WTC11 (cell line): ENCODE measurements at regions not wholly inside any gene's neighbourhood (a gene's known extent, or its start where the extent isn't known, plus 50 kb on each side); places are given as distances from the start of the nearest gene placed in this dataset.

ENCODE experiments used
- ATAC-seq: fragments of 200-7000 bp; cut with Tn5 transposase; 2 replicates; pipeline ENCODE4 v1.10.0; 2021; ENCODE audit warnings: mild to moderate bottlenecking, moderate library complexity
- CTCF ChIA-PET: fragments of 300-600 bp; sonication (Branson Sonifier 250); formaldehyde crosslinking; loops from one replicate; lab custom pipeline; 2021; ENCODE audit warnings: antibody characterized with exemption; lab: Charles Lee
- POLR2A ChIA-PET: fragments of 350-600 bp; sonication (Branson Sonifier 250); formaldehyde crosslinking; loops from one replicate; lab custom pipeline; 2021; ENCODE audit warnings: antibody characterized with exemption; lab: Charles Lee
- DNase-seq: peaks from one replicate; pipeline ENCODE4 v3.0.0; 2021; ENCODE audit warnings: low spot score
- H3K27ac Mint-ChIP-seq: 2 replicates; pipeline ENCODE4 v1.8.0; 2021; ENCODE audit warnings: mixed read lengths
- H3K27me3 Mint-ChIP-seq: 2 replicates; pipeline ENCODE4 v1.8.0; 2021; ENCODE audit warnings: low read depth, mild to moderate bottlenecking, moderate library complexity, mixed read lengths
- H3K36me3 Mint-ChIP-seq: 2 replicates; pipeline ENCODE4 v1.8.0; 2021; ENCODE audit warnings: mixed read lengths
- H3K4me1 Mint-ChIP-seq: 2 replicates; pipeline ENCODE4 v1.8.0; 2022; ENCODE audit warnings: mixed read lengths
- H3K4me3 Mint-ChIP-seq: 2 replicates; pipeline ENCODE4 v1.8.0; 2021; ENCODE audit warnings: mild to moderate bottlenecking, moderate library complexity, mixed read lengths
- H3K9me3 Mint-ChIP-seq: 2 replicates; pipeline ENCODE4 v1.8.0; 2021; ENCODE audit warnings: mixed read lengths
- ATF1 ChIP-seq: sonication (generic); formaldehyde crosslinking; IDR thresholded peaks from 2 replicates; pipeline ENCODE4 v1.8.1; 2023; ENCODE audit warnings: mild to moderate bottlenecking, moderate library complexity, missing genetic modification reagents
- CREB1 ChIP-seq: sonication (generic); formaldehyde crosslinking; IDR thresholded peaks from 2 replicates; pipeline ENCODE4 v1.8.0; 2023; ENCODE audit warnings: mild to moderate bottlenecking, missing genetic modification reagents
- FOXP1 ChIP-seq: sonication (generic); formaldehyde crosslinking; IDR thresholded peaks from 2 replicates; pipeline ENCODE4 v1.8.0; 2022; ENCODE audit warnings: missing genetic modification reagents, mild to moderate bottlenecking, moderate library complexity, borderline replicate concordance
- GABPB1 ChIP-seq: sonication (generic); formaldehyde crosslinking; IDR thresholded peaks from 2 replicates; pipeline ENCODE4 v1.8.1; 2023; ENCODE audit warnings: mild to moderate bottlenecking, missing genetic modification reagents
- MXD4 ChIP-seq: fragments of 250-450 bp; sonication (Bioruptor Pico); IDR thresholded peaks from 2 replicates; pipeline ENCODE4 v1.8.0; 2021; ENCODE audit warnings: mild to moderate bottlenecking, moderate library complexity, borderline replicate concordance
- MYBL2 ChIP-seq: sonication (generic); formaldehyde crosslinking; IDR thresholded peaks from 2 replicates; pipeline ENCODE4 v1.8.1; 2023; ENCODE audit warnings: mild to moderate bottlenecking, moderate library complexity, missing genetic modification reagents
- NR1H2 ChIP-seq: sonication (generic); formaldehyde crosslinking; IDR thresholded peaks from 2 replicates; pipeline ENCODE4 v1.9.0; 2021; ENCODE audit warnings: mild to moderate bottlenecking, moderate library complexity, missing genetic modification reagents
- OVOL2 ChIP-seq: fragments of 250-450 bp; sonication (Bioruptor Pico); IDR thresholded peaks from 2 replicates; pipeline ENCODE4 v1.9.0; 2021; ENCODE audit warnings: mild to moderate bottlenecking, borderline replicate concordance
- PRRX2 ChIP-seq: fragments of 250-450 bp; sonication (Bioruptor Pico); IDR thresholded peaks from 2 replicates; pipeline ENCODE4 v1.8.0; 2021; ENCODE audit warnings: mild to moderate bottlenecking
- TEAD1 ChIP-seq: sonication (generic); formaldehyde crosslinking; IDR thresholded peaks from 2 replicates; pipeline ENCODE4 v1.8.0; 2022; ENCODE audit warnings: mild to moderate bottlenecking, missing genetic modification reagents
- ZNF219 ChIP-seq: sonication (generic); formaldehyde crosslinking; IDR thresholded peaks from 2 replicates; pipeline ENCODE4 v1.8.0; 2023; ENCODE audit warnings: missing genetic modification reagents, mild to moderate bottlenecking, borderline replicate concordance
- TF ChIP-seq, protein P1 (sequence below): fragments of 250-450 bp; sonication (Bioruptor Pico); IDR thresholded peaks from 2 replicates; pipeline ENCODE4 v1.9.0; 2021; ENCODE audit warnings: mild to moderate bottlenecking
- TF ChIP-seq, protein P2 (sequence below): sonication (generic); formaldehyde crosslinking; IDR thresholded peaks from 2 replicates; pipeline ENCODE4 v1.8.1; 2022; ENCODE audit warnings: low read depth, missing genetic modification reagents, borderline replicate concordance
- TF ChIP-seq, protein P3 (sequence below): sonication (generic); formaldehyde crosslinking; IDR thresholded peaks from 2 replicates; pipeline ENCODE4 v1.8.0; 2023; ENCODE audit warnings: mild to moderate bottlenecking, missing genetic modification reagents
- TF ChIP-seq, protein P4 (sequence below): sonication (generic); formaldehyde crosslinking; IDR thresholded peaks from 2 replicates; pipeline ENCODE4 v1.8.1; 2023; ENCODE audit warnings: mild to moderate bottlenecking, moderate library complexity, missing genetic modification reagents

DNA sequence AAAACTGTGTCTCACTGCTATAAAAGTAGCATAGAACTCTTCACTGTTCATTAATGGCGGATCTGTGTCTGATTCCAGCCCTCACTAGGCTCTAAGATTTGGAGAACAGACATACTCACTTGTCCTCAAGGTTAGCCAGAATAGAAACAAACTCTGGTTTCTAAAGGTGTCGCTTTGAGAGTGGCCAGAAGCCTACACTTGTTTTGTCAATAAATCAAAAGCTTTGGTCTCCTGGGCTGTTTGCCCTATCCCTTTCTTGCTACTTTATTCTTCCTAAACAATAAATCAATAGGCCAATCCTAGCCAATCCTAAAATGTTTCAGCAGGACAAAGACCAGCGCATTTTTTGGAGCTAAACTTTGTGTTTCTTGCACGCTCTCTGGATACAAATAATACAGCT, 1064.6 kb upstream of the CHAC2 start:
- no peak overlapping the region for H3K4me3 Mint-ChIP-seq
- ATAC-seq (no peak), DNase-seq (no peak)
- no peaks in the 10 kb centered on the region for H3K36me3 Mint-ChIP-seq
- CTCF ChIA-PET = interaction anchor here (0.6 kb wide), 3 partner anchors 54 to 294 kb away, joined by 3 to 5 read pairs (median 5); no protein-coding TSS in a partner anchor
- no peak for TF ChIP-seq OVOL2 (CRISPR knock-in tag)
- TF ChIP-seq, protein P1, sequence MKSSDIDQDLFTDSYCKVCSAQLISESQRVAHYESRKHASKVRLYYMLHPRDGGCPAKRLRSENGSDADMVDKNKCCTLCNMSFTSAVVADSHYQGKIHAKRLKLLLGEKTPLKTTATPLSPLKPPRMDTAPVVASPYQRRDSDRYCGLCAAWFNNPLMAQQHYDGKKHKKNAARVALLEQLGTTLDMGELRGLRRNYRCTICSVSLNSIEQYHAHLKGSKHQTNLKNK (CRISPR knock-in tag) = no peak
- TF ChIP-seq PRRX2 (CRISPR knock-in tag) = no peak
- H3K27ac Mint-ChIP-seq = no peak overlapping the region
- H3K4me1 Mint-ChIP-seq = peaks cover 29% of the 10 kb centered on the region
- peaks cover 7% of the 10 kb centered on the region for H3K9me3 Mint-ChIP-seq
- H3K27me3 Mint-ChIP-seq = no peaks in the 10 kb centered on the region
- POLR2A ChIA-PET = interaction anchor here (0.6 kb wide), 1 partner anchor 716 kb away, joined by 3 read pairs; no protein-coding TSS in a partner anchor

DNA sequence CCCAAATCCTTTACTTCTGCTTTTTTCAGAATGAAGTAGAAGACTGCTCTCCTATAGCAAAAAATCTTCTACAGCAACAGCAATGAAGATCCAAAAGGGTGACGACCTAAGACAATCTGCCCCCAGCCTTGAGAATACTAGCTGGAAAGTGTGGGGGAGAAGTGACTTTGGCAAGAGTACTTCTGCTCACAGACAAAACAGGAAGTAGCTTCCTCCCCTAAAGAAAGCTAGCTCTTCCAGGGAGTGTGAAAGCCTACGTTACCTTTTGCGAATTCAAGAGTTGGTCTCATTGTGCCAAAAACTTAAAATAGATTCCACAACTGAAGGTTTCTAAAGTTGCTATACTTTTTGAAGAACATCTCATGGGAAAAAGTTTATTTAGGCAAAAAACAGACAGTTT, 1069.2 kb upstream of the CHAC2 start:
- no peak for DNase-seq
- Mint-ChIP-seq H3K4me3 (no peak overlapping the region), H3K4me1 (peaks cover 17% of the 10 kb centered on the region), H3K27ac (0 out of 2 replicates have a peak overlapping the region, but pooled peaks have one; percentile 12), H3K36me3 (no peaks in the 10 kb centered on the region), H3K27me3 (no peaks in the 10 kb centered on the region), H3K9me3 (no peaks in the 10 kb centered on the region)
- peak; percentile 39 for ATAC-seq
- POLR2A ChIA-PET = no interaction called here
- CTCF ChIA-PET = no interaction called here
- no peak for TF ChIP-seq MYBL2 (CRISPR knock-in tag)
- TF ChIP-seq, protein P2, sequence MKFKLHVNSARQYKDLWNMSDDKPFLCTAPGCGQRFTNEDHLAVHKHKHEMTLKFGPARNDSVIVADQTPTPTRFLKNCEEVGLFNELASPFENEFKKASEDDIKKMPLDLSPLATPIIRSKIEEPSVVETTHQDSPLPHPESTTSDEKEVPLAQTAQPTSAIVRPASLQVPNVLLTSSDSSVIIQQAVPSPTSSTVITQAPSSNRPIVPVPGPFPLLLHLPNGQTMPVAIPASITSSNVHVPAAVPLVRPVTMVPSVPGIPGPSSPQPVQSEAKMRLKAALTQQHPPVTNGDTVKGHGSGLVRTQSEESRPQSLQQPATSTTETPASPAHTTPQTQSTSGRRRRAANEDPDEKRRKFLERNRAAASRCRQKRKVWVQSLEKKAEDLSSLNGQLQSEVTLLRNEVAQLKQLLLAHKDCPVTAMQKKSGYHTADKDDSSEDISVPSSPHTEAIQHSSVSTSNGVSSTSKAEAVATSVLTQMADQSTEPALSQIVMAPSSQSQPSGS (CRISPR knock-in tag) = no peak

DNA sequence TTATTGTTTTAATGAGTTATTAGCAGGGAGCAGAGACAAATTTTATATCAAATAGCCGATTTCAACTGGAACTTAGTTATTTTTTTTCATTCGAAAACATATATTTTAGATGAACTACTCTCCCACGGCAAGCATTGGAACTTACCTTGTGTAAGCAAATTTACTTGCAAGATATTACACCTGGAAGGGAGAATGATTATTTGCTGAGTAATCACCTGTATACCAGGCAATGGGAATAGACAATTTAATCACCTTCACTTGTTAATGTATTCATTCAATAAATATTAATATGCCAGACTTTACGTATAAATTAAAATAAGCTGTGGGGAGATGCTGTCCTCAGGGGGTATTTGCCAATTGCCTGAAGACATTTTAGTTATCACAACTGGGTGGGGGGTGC, 1069.9 kb upstream of the CHAC2 start:
- H3K9me3 Mint-ChIP-seq = no peaks in the 10 kb centered on the region
- H3K4me3 Mint-ChIP-seq = no peak overlapping the region
- no peak for TF ChIP-seq GABPB1 (CRISPR knock-in tag)
- TF ChIP-seq ZNF219 (CRISPR knock-in tag) = no peak
- no peak for TF ChIP-seq CREB1
- no peak for TF ChIP-seq NR1H2 (CRISPR knock-in tag)
- TF ChIP-seq, protein P3, sequence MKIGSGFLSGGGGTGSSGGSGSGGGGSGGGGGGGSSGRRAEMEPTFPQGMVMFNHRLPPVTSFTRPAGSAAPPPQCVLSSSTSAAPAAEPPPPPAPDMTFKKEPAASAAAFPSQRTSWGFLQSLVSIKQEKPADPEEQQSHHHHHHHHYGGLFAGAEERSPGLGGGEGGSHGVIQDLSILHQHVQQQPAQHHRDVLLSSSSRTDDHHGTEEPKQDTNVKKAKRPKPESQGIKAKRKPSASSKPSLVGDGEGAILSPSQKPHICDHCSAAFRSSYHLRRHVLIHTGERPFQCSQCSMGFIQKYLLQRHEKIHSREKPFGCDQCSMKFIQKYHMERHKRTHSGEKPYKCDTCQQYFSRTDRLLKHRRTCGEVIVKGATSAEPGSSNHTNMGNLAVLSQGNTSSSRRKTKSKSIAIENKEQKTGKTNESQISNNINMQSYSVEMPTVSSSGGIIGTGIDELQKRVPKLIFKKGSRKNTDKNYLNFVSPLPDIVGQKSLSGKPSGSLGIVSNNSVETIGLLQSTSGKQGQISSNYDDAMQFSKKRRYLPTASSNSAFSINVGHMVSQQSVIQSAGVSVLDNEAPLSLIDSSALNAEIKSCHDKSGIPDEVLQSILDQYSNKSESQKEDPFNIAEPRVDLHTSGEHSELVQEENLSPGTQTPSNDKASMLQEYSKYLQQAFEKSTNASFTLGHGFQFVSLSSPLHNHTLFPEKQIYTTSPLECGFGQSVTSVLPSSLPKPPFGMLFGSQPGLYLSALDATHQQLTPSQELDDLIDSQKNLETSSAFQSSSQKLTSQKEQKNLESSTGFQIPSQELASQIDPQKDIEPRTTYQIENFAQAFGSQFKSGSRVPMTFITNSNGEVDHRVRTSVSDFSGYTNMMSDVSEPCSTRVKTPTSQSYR (CRISPR knock-in tag) = no peak
- TF ChIP-seq OVOL2 (CRISPR knock-in tag) = no peak
- TF ChIP-seq FOXP1 = no peak
- TF ChIP-seq TEAD1 (CRISPR knock-in tag) = no peak
- no peak for TF ChIP-seq MXD4 (CRISPR knock-in tag)
- TF ChIP-seq, protein P4, sequence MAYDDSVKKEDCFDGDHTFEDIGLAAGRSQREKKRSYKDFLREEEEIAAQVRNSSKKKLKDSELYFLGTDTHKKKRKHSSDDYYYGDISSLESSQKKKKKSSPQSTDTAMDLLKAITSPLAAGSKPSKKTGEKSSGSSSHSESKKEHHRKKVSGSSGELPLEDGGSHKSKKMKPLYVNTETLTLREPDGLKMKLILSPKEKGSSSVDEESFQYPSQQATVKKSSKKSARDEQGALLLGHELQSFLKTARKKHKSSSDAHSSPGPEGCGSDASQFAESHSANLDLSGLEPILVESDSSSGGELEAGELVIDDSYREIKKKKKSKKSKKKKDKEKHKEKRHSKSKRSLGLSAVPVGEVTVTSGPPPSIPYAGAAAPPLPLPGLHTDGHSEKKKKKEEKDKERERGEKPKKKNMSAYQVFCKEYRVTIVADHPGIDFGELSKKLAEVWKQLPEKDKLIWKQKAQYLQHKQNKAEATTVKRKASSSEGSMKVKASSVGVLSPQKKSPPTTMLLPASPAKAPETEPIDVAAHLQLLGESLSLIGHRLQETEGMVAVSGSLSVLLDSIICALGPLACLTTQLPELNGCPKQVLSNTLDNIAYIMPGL = no peak
- TF ChIP-seq MYBL2 (CRISPR knock-in tag) = no peak
- no peak for TF ChIP-seq ATF1 (CRISPR knock-in tag)
- ChIA-PET POLR2A (no interaction called here), CTCF (no interaction called here)
- DNase-seq (no peak), ATAC-seq (no peak)
- peaks cover 10% of the 10 kb centered on the region for H3K4me1 Mint-ChIP-seq
- no peak overlapping the region for H3K27ac Mint-ChIP-seq
- no peaks in the 10 kb centered on the region for H3K27me3 Mint-ChIP-seq
- H3K36me3 Mint-ChIP-seq = no peaks in the 10 kb centered on the region
